Endometrial microvascular endothelial cells (primary cell): ENCODE measurements at regions not wholly inside any gene's neighbourhood (a gene's known extent, or its start where the extent isn't known, plus 50 kb on each side); places are given as distances from the start of the nearest gene placed in this dataset.
"Not testable (repeated sequence)": the region's sequence is repeated elsewhere in the genome, so short reads cannot be mapped to it uniquely, and the experiment has no call there.

Source experiments
- in situ Hi-C: cut with HindIII; loops from 2 replicates; pipeline ENCODE4 v1.10.0; 2017; ENCODE audit warnings: low sequenced_read_pairs, low pct_unique_long_range_greater_than_20kb; ENCODE audit errors: inconsistent ontology term

DNA sequence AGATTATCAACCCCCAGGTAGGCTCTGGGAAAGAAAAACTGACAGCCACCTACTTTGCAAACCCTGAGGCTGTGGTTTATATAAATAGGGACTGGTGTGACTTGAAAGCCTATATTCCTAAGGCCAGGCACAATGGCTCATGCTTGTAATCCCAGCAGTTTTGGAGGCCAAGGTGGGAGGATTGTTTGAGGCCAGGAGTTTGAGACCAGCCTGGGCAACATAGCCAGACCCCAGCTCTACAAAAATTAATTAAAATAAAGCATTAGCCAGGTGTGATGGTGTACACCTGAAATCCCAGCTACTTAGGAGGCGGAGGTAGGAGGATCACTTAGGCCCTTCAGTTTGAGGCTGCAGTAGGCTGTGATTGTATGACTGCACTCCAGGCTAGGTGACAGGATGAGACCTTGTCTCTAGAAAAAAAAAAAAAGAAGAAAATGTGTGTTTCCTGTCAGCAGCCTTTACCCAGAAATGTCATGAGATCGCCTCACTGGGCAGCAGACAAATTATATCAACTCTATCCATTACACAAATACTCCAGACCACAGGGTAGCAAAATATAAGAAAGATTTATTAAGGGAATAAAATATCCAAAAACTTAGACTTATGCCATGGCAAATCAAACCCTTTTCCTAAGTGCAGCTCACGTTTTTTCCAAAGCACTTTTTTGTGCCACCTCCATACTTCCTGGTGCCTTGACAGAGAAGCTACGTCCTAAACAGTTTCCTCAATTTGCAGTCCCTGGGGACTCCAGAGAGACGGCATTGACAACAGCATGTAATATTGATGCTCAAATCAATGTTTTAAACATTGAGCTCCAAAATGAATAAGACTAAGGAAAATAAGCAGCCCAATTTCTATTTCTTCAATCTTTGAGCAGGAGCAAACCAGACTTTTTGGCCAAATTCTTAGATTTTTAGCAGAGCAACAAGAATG lies 190.8 kb upstream of the NDUFV2 start:
- in situ Hi-C loops, result no loop called here

DNA sequence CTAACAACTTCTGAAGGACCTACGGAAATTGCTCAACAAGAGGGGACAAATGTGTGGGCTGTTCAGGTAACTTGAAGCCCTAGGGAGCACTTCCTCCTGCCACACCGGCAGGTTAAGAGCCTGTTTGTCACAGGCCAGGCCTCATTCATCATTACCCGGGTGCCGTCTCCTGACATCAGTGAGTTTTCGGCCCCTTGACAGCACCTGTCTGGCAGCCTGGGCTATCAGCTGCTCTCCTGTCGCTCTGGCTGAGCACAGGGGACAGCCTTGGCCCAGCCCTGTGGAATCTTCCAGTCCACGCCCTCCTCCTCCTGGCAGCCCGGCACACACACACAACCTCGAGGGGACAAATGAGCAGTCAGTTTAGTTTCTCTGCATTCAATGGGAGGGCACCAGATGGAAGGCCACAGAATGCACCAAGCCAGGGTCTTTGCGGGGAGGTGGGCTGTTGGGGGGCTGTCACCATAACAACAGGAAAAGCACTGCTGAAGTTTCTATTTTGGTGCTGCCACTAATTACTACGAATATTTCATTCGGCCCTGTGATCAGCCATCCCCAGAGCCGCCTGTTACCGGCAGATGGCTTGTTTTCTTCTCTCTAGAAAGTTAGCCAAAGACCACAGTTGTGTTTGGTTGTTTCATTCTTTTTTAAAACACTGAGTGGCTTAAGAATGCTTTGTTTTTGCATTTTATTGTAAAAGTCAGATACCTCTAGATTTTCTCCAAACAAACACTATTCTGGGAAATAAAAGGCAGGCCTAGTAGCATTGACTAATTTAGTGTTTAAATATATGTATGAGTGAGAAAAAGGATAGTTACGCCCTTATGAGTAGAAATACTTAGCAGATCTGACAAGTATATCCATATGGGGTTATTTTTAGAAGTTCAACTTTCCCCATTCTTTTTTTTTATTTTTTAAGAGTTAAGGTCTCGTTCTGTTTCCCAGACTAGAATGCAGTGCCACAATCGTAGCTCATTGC lies 189.9 kb upstream of the NDUFV2 start:
- in situ Hi-C loops, result no loop called here

DNA sequence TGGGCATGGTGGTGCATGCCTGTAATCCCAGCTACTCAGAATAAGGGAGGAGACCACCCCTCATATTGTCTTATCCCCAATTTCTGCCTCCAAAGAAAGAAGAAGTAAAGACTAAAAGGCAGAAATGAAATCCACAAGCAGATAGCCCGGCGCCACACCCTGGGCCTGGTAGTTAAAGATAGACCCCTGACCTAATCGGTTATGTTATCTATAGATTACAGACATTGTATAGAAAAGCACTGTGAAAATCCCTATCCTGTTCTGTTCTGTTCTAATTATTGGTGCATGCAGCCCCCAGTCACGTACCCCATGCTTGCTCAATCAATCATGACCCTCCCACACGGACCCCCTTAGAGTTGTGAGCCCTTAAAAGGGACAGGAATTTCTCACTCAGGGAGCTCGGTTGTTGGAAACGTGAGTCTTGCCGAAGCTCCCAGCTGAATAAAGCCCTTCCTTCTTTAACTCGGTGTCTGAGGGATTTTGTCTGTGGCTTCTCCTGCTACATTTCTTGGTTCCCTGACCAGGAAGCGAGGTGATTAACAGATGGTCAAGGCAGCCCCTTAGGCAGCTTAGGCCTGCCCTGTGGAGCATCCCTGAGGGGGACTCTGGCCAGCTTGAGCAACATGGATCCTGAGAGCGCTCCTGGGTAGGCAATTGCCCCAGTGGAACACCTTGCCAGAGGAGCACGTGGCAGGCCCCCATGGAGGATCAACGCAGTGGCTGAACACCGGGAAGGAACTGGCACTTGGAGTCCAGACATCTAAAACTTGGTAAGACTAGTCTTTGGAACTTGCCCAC lies 188.7 kb upstream of the NDUFV2 start:
- in situ Hi-C loops, result not testable (repeated sequence)

DNA sequence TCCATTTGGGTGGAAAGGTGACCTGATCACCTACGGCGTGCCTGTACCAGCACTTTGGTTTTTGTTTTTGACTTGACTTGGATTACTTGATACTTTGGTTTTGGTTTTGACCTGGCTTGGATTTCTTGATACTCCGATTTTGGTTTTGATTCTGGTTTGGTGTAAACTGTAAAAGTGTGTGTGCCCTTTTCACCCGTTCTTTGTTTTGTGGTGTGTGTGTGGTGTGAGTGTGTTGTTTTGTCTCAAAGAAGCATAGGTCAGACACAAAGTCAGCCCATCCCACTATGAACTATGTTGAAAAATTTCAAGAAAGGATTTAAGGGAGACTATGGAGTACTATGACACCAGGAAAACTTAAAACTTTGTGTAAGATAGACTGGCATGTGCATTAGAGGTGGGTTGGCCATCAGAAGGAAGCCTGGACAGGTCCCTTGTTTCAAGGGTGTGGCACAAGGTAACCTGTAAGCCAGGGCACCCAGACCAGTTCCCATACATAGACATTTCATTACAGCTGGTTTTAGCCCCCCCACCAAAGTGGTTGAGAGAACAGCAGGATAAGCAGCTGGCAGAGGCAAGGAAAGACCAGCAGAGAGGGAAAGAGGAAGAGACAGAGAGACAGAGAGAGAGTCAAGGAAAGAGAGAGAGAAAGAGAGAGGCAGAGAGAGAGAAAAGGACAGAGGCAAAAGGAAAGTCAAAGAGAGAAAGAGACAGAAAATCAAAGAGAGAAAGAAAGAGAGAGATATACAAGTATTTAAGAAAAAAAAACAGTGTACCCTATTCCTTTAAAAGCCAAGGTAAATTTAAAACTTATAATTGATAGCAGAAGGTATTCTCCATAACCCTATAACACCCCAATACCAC lies 187.9 kb upstream of the NDUFV2 start:
- in situ Hi-C loops, result not testable (repeated sequence)

DNA sequence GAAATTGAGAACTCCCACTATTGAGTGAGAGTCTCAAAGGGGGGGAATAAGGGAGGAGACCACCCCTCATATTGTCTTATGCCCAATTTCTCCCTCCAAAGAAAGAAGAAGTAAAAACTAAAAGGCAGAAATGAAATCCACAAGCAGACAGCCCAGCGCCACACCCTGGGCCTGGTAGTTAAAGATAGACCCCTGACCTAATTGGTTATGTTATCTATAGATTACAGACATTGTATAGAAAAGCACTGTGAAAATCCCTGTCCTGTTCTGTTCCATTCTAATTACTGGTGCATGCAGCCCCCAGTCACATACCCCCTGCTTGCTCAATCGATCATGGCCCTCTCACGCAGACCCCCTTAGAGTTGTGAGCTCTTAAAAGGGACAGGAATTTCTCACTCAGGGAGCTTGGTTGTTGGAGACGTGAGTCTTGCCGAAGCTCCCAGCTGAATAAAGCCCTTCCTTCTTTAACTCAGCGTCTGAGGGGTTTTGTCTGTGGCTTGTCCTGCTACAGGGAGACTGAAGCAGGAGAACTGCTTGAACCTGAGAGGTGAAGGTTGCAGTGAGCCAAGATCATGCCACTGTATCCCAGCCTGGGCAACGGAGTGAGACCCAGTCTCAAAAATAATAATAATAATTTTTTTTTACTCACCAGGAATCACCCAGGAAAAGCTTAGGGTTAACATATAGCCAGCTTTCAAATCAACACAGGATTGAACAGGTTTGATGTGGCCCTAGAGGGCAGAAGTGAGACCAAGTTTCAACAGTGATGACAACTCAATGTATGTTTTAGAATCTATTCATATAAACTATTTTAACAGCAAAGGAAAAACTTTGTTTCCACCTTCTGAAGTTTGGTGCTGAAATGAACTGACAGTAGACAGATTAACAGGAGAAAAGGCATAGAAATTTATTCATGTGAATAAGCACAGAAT lies 181.4 kb upstream of the NDUFV2 start:
- in situ Hi-C loops, result not testable (repeated sequence)

DNA sequence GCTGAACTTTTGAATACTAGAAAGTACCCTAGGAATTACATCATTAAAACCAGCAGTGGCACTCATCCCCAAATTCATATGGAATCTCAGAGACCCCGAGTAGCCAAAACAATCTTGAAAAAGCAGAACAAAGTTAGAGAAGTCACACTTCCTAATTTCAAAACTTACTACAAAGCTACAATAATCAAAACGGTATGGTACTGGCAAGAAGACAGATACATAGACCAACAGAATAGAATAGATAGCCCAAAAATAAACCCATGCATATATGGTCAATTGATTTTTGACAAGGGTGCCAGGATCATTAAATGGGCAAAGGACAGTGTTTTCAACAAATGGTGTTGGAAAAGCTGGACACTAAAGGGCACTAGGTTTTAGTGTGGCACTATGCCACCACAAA lies 176.0 kb upstream of the NDUFV2 start:
- in situ Hi-C loops, result no loop called here

DNA sequence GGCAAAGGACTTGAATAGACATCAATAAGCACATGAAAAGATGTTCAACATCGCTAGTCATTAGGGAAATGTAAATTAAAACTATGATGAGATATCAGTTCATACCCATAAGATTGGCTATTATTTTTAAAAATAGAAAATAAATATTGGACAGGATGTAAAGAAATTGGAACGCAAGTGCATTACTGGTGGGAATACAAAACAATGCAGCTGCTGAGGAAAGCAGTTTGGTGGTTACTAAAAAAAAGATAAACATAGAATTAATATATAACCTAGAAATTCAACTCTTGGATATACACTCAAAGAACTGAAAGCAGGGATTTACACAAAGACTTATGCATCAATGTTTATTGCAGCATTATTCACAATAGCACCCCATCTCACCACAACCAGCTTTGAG lies 174.5 kb upstream of the NDUFV2 start:
- in situ Hi-C loops, result no loop called here

DNA sequence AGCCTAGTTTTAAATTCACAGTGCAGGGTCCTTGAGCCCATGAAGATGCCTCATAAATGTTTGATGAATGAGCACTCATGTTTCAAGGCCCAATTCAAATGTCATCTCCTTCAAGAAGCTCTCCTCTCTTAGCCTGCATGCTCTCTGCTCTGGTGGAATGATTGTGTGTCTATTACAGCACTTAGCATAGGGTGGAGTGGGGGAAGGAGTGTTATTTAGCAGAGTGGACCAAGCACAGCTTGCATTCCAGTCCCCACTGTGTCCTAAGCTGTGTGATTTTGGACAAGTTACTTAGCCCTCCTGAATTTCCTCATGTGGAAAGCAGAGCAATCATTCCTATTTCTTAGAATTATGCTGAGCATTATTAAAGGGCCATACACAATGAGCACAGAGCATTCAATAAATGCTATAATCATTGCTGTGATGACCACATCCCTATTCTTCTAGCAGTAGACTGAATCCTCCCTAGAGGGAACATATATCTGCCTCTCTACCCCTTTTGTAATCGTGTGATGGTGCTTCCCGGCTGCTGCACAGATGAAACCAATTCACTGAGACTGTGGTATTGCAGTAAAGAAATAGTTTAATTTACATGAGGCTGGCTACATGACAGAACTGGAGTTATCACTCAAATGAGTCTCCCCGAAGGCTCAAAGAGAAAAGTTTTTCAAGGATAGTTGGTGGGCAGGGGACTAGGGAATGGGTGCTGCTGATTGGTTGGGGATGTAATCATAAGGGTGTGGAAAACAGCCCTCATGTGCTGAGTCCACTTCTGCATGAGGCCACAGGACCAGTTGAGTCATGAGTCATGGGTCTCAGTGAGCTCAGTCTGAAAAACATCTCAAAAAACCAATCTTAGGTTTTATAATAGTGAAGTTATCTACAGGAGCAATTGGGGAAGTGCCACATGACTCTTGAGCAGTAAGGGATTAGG lies 173.4 kb upstream of the NDUFV2 start:
- in situ Hi-C loops, result no loop called here

DNA sequence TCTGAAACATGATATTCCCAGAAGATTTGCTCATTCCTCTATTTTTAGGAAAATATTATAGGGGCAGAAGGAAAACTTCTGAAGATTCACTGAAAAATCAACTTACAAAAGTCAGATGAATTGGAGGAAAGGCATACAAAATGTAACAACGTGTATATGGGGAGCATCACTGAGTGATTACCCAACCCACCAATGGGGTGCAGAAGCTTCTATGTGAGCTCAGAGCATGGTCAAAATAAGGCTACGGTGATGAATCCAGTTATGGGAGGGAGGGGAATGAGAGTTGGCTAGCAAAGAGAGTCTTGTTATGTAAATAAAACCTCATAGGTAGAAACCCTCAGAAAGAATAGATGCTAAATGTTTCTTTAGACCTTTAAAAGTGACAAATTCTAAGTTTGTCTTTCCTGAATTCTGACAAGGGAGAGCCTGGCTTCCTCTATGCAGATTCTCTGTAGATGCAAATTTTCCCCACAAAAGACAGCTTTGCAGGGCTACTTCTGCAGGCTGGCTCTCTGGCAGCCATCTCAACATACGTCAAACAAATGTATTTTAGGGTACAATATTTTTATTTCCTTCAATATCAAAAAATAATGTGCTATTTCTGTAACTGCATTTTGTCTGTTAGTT lies 171.4 kb upstream of the NDUFV2 start:
- in situ Hi-C loops, result no loop called here

DNA sequence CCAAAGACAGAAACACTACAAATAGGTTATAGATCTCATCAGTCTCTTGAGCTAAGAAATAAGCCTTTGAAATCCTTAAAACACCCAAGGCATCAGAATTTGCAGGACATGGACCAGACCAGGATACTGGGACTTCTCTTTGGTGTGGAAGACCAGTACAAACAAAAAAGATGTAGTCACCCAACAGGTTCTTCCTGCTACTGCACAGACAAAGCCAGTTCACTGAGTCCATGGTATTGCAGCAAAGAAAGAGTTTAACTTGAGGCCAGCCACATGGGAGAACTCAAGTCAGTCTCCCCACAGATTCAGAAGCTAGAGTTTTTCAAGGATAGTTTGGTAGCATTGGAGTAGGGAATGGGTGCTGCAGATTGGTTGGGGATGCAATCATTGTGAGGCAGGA lies 169.6 kb upstream of the NDUFV2 start:
- in situ Hi-C loops, result no loop called here

DNA sequence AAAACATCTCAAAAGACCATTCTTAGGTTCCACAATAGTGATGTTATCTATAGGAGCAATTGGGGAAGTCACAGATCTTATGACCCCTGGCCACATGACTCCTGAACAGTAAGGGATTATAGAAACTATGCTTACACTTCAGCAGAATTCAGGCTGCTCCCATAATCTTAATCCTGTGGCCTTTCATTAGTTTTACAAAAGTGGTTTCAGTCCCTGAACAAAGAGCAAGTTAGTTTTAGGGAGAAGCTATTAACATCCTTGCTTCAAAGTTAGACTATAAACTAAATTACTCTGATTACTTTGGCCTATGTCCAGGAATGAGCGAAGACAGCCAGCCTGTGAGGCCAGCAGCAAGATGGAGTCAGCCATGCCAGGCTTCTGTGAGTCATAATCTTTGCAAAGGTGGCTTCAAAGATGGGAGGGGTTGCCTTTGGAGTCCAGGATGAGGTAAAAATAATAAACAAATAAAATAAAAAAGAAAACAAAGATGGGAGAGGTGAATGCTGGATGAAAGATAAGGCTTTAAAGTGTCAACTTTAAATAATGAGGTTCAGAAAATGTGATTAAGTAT lies 168.7 kb upstream of the NDUFV2 start:
- in situ Hi-C loops, result no loop called here

DNA sequence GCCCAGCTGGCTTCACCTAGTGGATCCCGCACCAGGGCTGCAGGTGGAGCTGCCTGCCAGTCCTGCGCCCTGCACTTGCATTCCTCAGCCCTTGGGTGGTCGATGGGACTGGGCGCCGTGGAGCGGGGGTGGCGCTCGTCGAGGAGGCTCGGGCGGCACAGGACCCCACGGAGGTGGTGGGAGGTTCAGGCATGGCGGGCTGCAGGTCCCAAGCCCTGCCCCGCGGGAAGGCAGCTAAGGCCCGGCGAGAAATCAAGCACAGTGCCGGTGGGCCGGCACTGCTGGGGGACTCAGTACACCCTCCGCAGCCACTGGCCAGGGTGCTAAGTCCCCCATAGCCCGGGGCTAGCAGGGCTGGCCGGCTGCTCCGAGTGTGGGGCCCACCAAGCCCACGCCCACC lies 167.2 kb upstream of the NDUFV2 start:
- in situ Hi-C loops, result not testable (repeated sequence)

DNA sequence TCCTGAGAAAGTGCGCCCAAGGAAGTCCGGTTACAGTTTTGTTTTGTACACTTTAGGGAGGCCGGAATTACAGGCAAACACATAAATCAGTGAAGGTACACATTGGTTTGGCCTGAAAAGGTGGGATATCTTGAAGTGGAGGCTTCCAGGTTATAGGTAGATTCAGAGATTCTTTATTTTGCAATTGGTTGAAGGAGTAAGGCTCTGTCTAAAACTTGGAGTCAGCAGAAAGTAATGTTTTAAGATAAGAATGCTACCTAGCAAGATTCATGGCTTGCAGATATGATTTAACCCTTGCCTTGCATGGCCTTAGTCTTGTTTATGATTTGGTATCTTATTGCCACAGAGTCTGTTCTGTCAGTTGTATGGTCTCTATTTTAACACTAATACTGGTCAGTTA lies 165.9 kb upstream of the NDUFV2 start:
- in situ Hi-C loops, result no loop called here

DNA sequence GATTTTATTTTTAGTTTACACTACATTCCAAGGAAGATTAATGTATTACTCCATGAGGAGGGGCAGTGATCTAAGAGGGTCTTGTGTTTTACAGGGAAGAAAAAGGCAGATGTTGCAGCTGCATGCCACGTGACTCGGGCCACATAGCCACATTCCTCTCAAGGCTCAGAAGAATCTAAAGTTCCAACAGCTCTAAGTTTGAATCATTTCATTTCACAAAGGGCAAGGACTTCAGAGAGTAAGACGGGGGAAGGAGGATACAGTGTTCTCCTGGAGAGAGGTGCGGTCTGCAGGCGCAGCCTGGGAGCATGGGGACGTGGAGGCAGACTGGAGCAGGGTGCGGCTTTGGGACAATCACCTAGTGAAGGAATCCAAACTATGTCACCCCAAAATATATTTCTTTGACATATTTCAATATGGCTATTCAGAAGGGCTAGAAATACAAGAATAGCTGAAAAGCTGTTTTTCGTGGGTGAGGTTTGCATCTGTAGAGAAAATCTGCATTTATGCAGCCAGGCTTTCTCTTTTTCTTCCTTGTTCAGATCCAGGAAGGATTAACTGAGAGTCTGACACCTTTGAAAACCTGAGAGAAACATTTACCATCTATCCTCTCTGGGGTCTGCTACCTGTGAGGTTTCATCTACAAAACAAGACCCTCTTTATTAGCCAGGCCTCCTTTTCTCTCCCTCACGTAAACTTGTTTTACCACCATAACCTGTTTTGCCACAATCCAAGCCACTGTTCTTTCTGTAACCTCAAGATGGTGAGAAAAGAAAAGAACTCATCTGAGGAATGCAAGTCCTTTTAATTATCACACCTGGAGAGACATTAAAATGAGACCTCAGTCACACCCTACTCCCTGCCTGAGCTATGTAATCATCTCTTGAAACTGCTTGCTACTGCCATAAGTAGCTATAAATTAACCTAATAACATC lies 165.1 kb upstream of the NDUFV2 start:
- in situ Hi-C loops, result no loop called here
